IMR-90 (cell line): ENCODE measurements at regions not wholly inside any gene's neighbourhood (a gene's known extent, or its start where the extent isn't known, plus 50 kb on each side); places are given as distances from the start of the nearest gene placed in this dataset.

Experiments used
- ATAC-seq: fragments of 200-7000 bp; cut with Tn5 transposase; 2 replicates; pipeline ENCODE4 v1.9.1; 2020; ENCODE audit warnings: low read depth, mild to moderate bottlenecking, moderate library complexity
- BruUV-seq: library from RNA; stranded (reverse); fragments of 400-500 nt; replicated peaks from 2 replicates; lab custom pipeline; 2021; lab: Mats Ljungman, UMichigan
- CTCF ChIA-PET: fragments of 300-600 bp; formaldehyde crosslinking; extraction: SDS; loops from one replicate; lab custom pipeline; 2021; ENCODE audit warnings: antibody characterized with exemption; lab: Yijun Ruan, JAX
- POLR2A ChIA-PET: fragments of 300-600 bp; sonication (Branson Sonifier 250); formaldehyde crosslinking; loops from one replicate; lab custom pipeline; 2022; ENCODE audit warnings: antibody characterized with exemption; ENCODE audit not compliant: unreplicated experiment; lab: Charles Lee
- DNase-seq: peaks from one replicate; pipeline ENCODE4 v3.0.0; 2013
- H2AFZ ChIP-seq: replicated peaks from 2 replicates; pipeline ENCODE3; 2013; ENCODE audit warnings: low read length, mild to moderate bottlenecking; ENCODE audit not compliant: poor library complexity
- H2AK5ac ChIP-seq: 2 replicates; pipeline ENCODE4 v1.6.1; 2013; ENCODE audit warnings: low read depth, low read length, inconsistent platforms
- H2AK9ac ChIP-seq: replicated peaks from 2 replicates; pipeline ENCODE3; 2013; ENCODE audit warnings: mild to moderate bottlenecking, low read depth, low read length, moderate library complexity; ENCODE audit not compliant: poor library complexity
- H2BK120ac ChIP-seq: 2 replicates; pipeline ENCODE4 v1.6.1; 2013; ENCODE audit warnings: low read depth, low read length, inconsistent platforms
- H2BK15ac ChIP-seq: 3 replicates; pipeline ENCODE4 v1.6.1; 2013; ENCODE audit warnings: low read depth, low read length, inconsistent platforms
- H2BK20ac ChIP-seq: 2 replicates; pipeline ENCODE4 v1.6.1; 2013; ENCODE audit warnings: low read depth, mild to moderate bottlenecking, inconsistent platforms, low read length, moderate library complexity
- H2BK5ac ChIP-seq: 2 replicates; pipeline ENCODE4 v1.6.1; 2013; ENCODE audit warnings: mild to moderate bottlenecking, low read depth, low read length, inconsistent platforms; ENCODE audit not compliant: poor library complexity, severe bottlenecking
- H3K14ac ChIP-seq: replicated peaks from 2 replicates; pipeline ENCODE4 v1.6.1; 2013; ENCODE audit warnings: low read depth, low read length, inconsistent platforms
- H3K18ac ChIP-seq: 2 replicates; pipeline ENCODE4 v1.6.1; 2013; ENCODE audit warnings: low read depth, low read length, control low read depth
- H3K23ac ChIP-seq: 2 replicates; pipeline ENCODE4 v1.6.1; 2013; ENCODE audit warnings: low read depth, low read length, inconsistent platforms
- H3K27ac ChIP-seq: 2 replicates; pipeline ENCODE4 v1.5.1; 2013; ENCODE audit warnings: mild to moderate bottlenecking, control low read depth, low read length; ENCODE audit not compliant: insufficient read depth
- H3K27me3 ChIP-seq: 2 replicates; pipeline ENCODE4 v1.6.1; 2013; ENCODE audit warnings: low read length; ENCODE audit not compliant: control insufficient read depth, insufficient read depth
- H3K36me3 ChIP-seq: 2 replicates; pipeline ENCODE4 v1.6.1; 2013; ENCODE audit warnings: low read length, mixed read lengths; ENCODE audit not compliant: control insufficient read depth, insufficient read depth
- H3K4ac ChIP-seq: 2 replicates; pipeline ENCODE4 v1.6.1; 2013; ENCODE audit warnings: low read depth, low read length, inconsistent platforms
- H3K4me1 ChIP-seq: 2 replicates; pipeline ENCODE4 v1.6.1; 2013; ENCODE audit warnings: low read length, mixed read lengths; ENCODE audit not compliant: control insufficient read depth, insufficient read depth
- H3K4me2 ChIP-seq: 2 replicates; pipeline ENCODE4 v1.6.1; 2013; ENCODE audit warnings: low read depth, mild to moderate bottlenecking, control low read depth, low read length, moderate library complexity
- H3K4me3 ChIP-seq: 2 replicates; pipeline ENCODE4 v1.5.1; 2013; ENCODE audit warnings: low read depth, mild to moderate bottlenecking, control low read depth, low read length, moderate library complexity; ENCODE audit not compliant: insufficient read depth
- H3K56ac ChIP-seq: 2 replicates; pipeline ENCODE4 v1.6.1; 2013; ENCODE audit warnings: low read length, inconsistent platforms; ENCODE audit not compliant: insufficient read depth; ENCODE audit errors: extremely low read depth
- H3K79me1 ChIP-seq, 2 experiments: 2 replicates each; pipeline ENCODE4 v1.6.1; 2013; ENCODE audit warnings: low read length in 2 of 2, inconsistent platforms in 1 of 2, low read depth in 1 of 2
- H3K9ac ChIP-seq: 2 replicates; pipeline ENCODE4 v1.6.1; 2013; ENCODE audit warnings: low read depth, low read length, control low read depth
- H3K9me1 ChIP-seq: 2 replicates; pipeline ENCODE4 v1.6.1; 2013; ENCODE audit warnings: low read length, inconsistent platforms; ENCODE audit not compliant: insufficient read depth
- H3K9me3 ChIP-seq: 2 replicates; pipeline ENCODE4 v1.6.1; 2013; ENCODE audit warnings: low read length; ENCODE audit not compliant: control insufficient read depth, insufficient read depth
- H4K20me1 ChIP-seq: 2 replicates; pipeline ENCODE4 v1.6.1; 2013; ENCODE audit warnings: low read length, inconsistent platforms; ENCODE audit not compliant: insufficient read depth
- H4K5ac ChIP-seq: 2 replicates; pipeline ENCODE4 v1.6.1; 2013; ENCODE audit warnings: mild to moderate bottlenecking, low read depth, low read length, control low read depth
- H4K8ac ChIP-seq, 2 experiments: 2 replicates each; pipeline ENCODE4 v1.6.1; 2013; ENCODE audit warnings: low read depth in 2 of 2, low read length in 2 of 2, control low read depth in 1 of 2, inconsistent platforms in 1 of 2
- H4K91ac ChIP-seq: 2 replicates; pipeline ENCODE4 v1.6.1; 2013; ENCODE audit warnings: low read depth, low read length, inconsistent platforms; ENCODE audit not compliant: insufficient read depth
- CEBPB ChIP-seq: IDR thresholded peaks from 2 replicates; pipeline ENCODE4 v1.6.1; 2012; ENCODE audit warnings: low read depth, low read length, improper control_type of control experiment
- CHD1 ChIP-seq: IDR thresholded peaks from 2 replicates; pipeline ENCODE4 v1.6.1; 2012; ENCODE audit warnings: low read depth, low read length, improper control_type of control experiment
- ELK1 ChIP-seq: fragments of 150-350 bp; IDR thresholded peaks from 2 replicates; pipeline ENCODE4 v1.6.1; 2016; ENCODE audit warnings: low read depth, mild to moderate bottlenecking, low read length, moderate library complexity, borderline replicate concordance
- FOS ChIP-seq: fragments of 150-350 bp; IDR thresholded peaks from 2 replicates; pipeline ENCODE4 v1.6.1; 2016; ENCODE audit warnings: low read depth, low read length
- MAFK ChIP-seq: IDR thresholded peaks from 2 replicates; pipeline ENCODE4 v1.6.1; 2012; ENCODE audit warnings: low read depth, low read length, improper control_type of control experiment
- MAZ ChIP-seq: IDR thresholded peaks from 2 replicates; pipeline ENCODE4 v1.6.1; 2012; ENCODE audit warnings: low read depth, mild to moderate bottlenecking, low read length, improper control_type of control experiment, moderate library complexity, borderline replicate concordance
- MXI1 ChIP-seq: IDR thresholded peaks from 2 replicates; pipeline ENCODE4 v1.6.1; 2012; ENCODE audit warnings: low read depth, mild to moderate bottlenecking, low read length, moderate library complexity, borderline replicate concordance
- NFE2L2 ChIP-seq: fragments of 150-350 bp; IDR thresholded peaks from 2 replicates; pipeline ENCODE4 v1.6.1; 2016; ENCODE audit warnings: low read depth, mild to moderate bottlenecking, low read length
- POLR2A ChIP-seq: IDR thresholded peaks from 2 replicates; pipeline ENCODE4 v1.6.1; 2012; ENCODE audit warnings: mild to moderate bottlenecking, low read depth, low read length
- RAD21 ChIP-seq: IDR thresholded peaks from 2 replicates; pipeline ENCODE4 v1.6.1; 2012; ENCODE audit warnings: low read length, improper control_type of control experiment
- RCOR1 ChIP-seq: IDR thresholded peaks from 2 replicates; pipeline ENCODE4 v1.6.1; 2012; ENCODE audit warnings: mild to moderate bottlenecking, low read length, improper control_type of control experiment; ENCODE audit not compliant: insufficient replicate concordance
- RFX5 ChIP-seq: IDR thresholded peaks from 2 replicates; pipeline ENCODE4 v1.8.0; 2012; ENCODE audit warnings: low read depth, mild to moderate bottlenecking, low read length, moderate library complexity
- SMC3 ChIP-seq: fragments of 150-350 bp; IDR thresholded peaks from 2 replicates; pipeline ENCODE4 v1.6.1; 2016; ENCODE audit warnings: low read depth, mild to moderate bottlenecking, antibody characterized with exemption, low read length, moderate library complexity
- USF2 ChIP-seq: fragments of 150-350 bp; IDR thresholded peaks from 2 replicates; pipeline ENCODE4 v1.6.1; 2017; ENCODE audit warnings: mild to moderate bottlenecking, antibody characterized with exemption, low read length, low read depth
- WGBS, 2 experiments: methylation state at CpG; one replicate each; pipeline versions ENCODE4 v1.1.5 to v1.1.7; 2013; ENCODE audit warnings: missing lambda C conversion rate in 2 of 2; ENCODE audit not compliant: insufficient read length in 1 of 2; ENCODE audit errors: extremely low coverage in 2 of 2; 5-methylcytosine and 5-hydroxymethylcytosine counted together
- dilution Hi-C: fragments of 300-500 bp; cut with HindIII; formaldehyde crosslinking; loops from one replicate; pipeline ENCODE4 v1.14.3; 2018; ENCODE audit warnings: low sequenced_read_pairs; ENCODE audit not compliant: unreplicated experiment
- in situ Hi-C: fragments of 300-500 bp; cut with MboI; formaldehyde crosslinking; loops from 3 replicates; pipeline ENCODE4 v1.14.3; 2019; ENCODE audit warnings: low sequenced_read_pairs, inconsistent platforms, mixed read lengths
- intact Hi-C: fragments of 100-400 bp; cut with micrococcal nuclease; formaldehyde crosslinking; loops from 2 replicates; pipeline ENCODE4 v1.10.0; 2022
- TF ChIP-seq, protein P1 (sequence below): conservative IDR thresholded peaks from 2 replicates; pipeline ENCODE4 v1.5.1; 2012; ENCODE audit warnings: mild to moderate bottlenecking, low read depth, low read length, improper control_type of control experiment

DNA sequence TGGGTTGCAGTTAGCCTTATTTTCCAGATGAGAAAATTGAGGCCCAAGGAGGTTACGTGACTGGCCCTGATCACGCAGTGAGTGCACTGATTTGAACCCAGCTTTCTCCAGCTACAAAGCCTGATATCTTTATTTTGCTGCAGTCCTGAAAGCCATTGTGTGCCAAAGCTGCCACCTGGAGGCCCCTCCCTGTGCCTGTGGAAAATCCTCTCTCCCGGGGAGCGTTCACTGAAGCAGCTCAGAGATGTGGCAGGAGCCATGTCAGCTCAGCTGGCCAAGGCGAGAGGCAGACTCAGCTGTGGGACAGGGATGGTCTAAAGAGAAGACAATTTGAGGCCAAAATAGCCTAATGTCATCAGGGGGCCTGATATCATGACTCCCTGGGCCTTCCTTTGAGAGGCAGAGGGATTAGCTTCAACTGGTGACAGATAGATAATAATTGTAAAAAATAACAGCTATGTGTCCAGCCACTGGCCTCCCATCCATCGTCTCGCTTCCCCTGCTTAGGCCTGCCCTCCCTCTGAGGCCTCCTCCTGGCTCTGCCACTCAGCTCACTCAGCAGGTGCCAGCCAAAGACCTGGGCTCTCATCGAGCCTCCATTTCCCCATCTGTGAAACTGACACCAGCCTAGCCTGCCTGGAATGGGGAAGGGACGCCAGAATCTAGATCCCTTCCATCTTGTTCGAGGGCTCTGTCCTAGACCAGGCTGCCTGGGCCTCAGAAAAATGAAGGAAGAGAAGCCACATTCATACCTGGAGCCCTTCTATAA lies 74.3 kb upstream of the GGTA1 start:
- Histone ChIP-seq H3K4me2 (no peak overlapping the region), H3K56ac (no peak overlapping the region), H3K27me3 (no peaks in the 10 kb centered on the region), H2BK120ac (no peak overlapping the region), H3K9me3 (no peaks in the 10 kb centered on the region), H2AK9ac (no peak overlapping the region), H2AFZ (no peak overlapping the region), H3K4me1 (peaks cover 5% of the 10 kb centered on the region), H2BK5ac (no peak overlapping the region), H3K9me1 (peaks cover 3% of the 10 kb centered on the region; the same call in 1 of the 2 replicates), H2BK20ac (no peak overlapping the region), H4K20me1 (no peaks in the 10 kb centered on the region; the same call in 1 of the 2 replicates), H3K36me3 (no peaks in the 10 kb centered on the region), H3K4me3 (no peak overlapping the region), H4K91ac (no peak overlapping the region), H3K18ac (no peak overlapping the region), H3K14ac (no peak overlapping the region), H3K79me1 (peaks cover 0 to 4% of the 10 kb centered on the region in 2 experiments; a peak in 3 of 4 replicates), H3K4ac (no peak overlapping the region), H4K8ac (no peak overlapping the region), H3K27ac (no peak overlapping the region), H3K9ac (no peak overlapping the region), H2AK5ac (no peak overlapping the region), H3K23ac (no peak overlapping the region), H4K5ac (no peak overlapping the region), H2BK15ac (no peak overlapping the region)
- intact Hi-C loops (no loop called here), dilution Hi-C loops (no loop called here), in situ Hi-C loops (no loop called here)
- CTCF ChIA-PET = interaction anchor here (1.2 kb wide), 1 partner anchor 23 kb away, joined by 4 read pairs; no protein-coding TSS in a partner anchor
- TF ChIP-seq POLR2A = no peak
- TF ChIP-seq SMC3 = no peak
- TF ChIP-seq USF2 = no peak
- no peak for TF ChIP-seq RFX5
- no peak for TF ChIP-seq ELK1
- TF ChIP-seq RCOR1 = no peak
- no peak for TF ChIP-seq MAZ
- no peak for TF ChIP-seq NFE2L2
- TF ChIP-seq RAD21 = no peak
- TF ChIP-seq CHD1 = no peak
- TF ChIP-seq MAFK = no peak
- TF ChIP-seq FOS = no peak
- no peak for TF ChIP-seq CEBPB
- no peak for TF ChIP-seq MXI1
- TF ChIP-seq, protein P1, sequence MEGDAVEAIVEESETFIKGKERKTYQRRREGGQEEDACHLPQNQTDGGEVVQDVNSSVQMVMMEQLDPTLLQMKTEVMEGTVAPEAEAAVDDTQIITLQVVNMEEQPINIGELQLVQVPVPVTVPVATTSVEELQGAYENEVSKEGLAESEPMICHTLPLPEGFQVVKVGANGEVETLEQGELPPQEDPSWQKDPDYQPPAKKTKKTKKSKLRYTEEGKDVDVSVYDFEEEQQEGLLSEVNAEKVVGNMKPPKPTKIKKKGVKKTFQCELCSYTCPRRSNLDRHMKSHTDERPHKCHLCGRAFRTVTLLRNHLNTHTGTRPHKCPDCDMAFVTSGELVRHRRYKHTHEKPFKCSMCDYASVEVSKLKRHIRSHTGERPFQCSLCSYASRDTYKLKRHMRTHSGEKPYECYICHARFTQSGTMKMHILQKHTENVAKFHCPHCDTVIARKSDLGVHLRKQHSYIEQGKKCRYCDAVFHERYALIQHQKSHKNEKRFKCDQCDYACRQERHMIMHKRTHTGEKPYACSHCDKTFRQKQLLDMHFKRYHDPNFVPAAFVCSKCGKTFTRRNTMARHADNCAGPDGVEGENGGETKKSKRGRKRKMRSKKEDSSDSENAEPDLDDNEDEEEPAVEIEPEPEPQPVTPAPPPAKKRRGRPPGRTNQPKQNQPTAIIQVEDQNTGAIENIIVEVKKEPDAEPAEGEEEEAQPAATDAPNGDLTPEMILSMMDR = no peak
- POLR2A ChIA-PET = interaction anchor here (0.6 kb wide), 1 partner anchor 17 kb away, joined by 7 read pairs; no protein-coding TSS in a partner anchor
- 100% methylated on average over 4 of the region's 10 CpGs; no CpG with 5 or more reads in 1 of the 2 experiments for WGBS, 2 experiments
- no TSS peak for BruUV-seq
- no peak for DNase-seq
- ATAC-seq = no peak
